ENCODE measurements at regions not wholly inside any gene's neighbourhood (a gene's known extent, or its start where the extent isn't known, plus 50 kb on each side); places are given as distances from the start of the nearest gene placed in this dataset.

- DNase-seq, result no peak
Observed at GRCh38 chr6:170113141-170113540, 177.7 kb downstream of the DLL1 start.

GRCh38 chr6:170112583-170112860 lies 178.4 kb downstream of the DLL1 start:
- no peak for DNase-seq

- no peak for DNase-seq
Observed at GRCh38 chr6:170111816-170112582, 178.9 kb downstream of the DLL1 start.

GRCh38 chr6:170111141-170111664 lies 179.7 kb downstream of the DLL1 start:
- DNase-seq, result no peak

- no peak for DNase-seq
Observed at GRCh38 chr6:170110201-170111140, 180.4 kb downstream of the DLL1 start.

GRCh38 chr6:170108890-170109587 lies 181.8 kb downstream of the DLL1 start:
- no peak for DNase-seq

- no peak for DNase-seq
Observed at GRCh38 chr6:170108456-170108855, 182.4 kb downstream of the DLL1 start.

- no peak for DNase-seq
Observed at GRCh38 chr6:170107606-170108222, 183.2 kb downstream of the DLL1 start.

GRCh38 chr6:170106906-170107525 lies 183.9 kb downstream of the DLL1 start:
- no peak for DNase-seq

GRCh38 chr6:170102582-170103481 lies 188.0 kb downstream of the DLL1 start:
- no peak for DNase-seq

- DNase-seq, result no peak
Observed at GRCh38 chr6:170102038-170102437, 188.8 kb downstream of the DLL1 start.

GRCh38 chr6:170101281-170102035 lies 189.4 kb downstream of the DLL1 start:
- DNase-seq, result no peak

GRCh38 chr6:170100046-170100445 lies 190.8 kb downstream of the DLL1 start:
- DNase-seq, result no peak

GRCh38 chr6:170099387-170099786 lies 191.5 kb downstream of the DLL1 start:
- DNase-seq, result no peak

- no peak for DNase-seq
Observed at GRCh38 chr6:170098428-170099170, 192.3 kb downstream of the DLL1 start.

- DNase-seq, result no peak
Observed at GRCh38 chr6:170097505-170098427, 193.1 kb downstream of the DLL1 start.

- no peak for DNase-seq
Observed at GRCh38 chr6:170096803-170097504, 193.9 kb downstream of the DLL1 start.

All from fibroblast of skin of abdomen (primary cell).